Vagina (tissue), 2 donors: ENCODE measurements at regions not wholly inside any gene's neighbourhood (a gene's known extent, or its start where the extent isn't known, plus 50 kb on each side); places are given as distances from the start of the nearest gene placed in this dataset.

ENCODE experiments used
- DNase-seq, 2 donors: peaks; one replicate each; pipeline ENCODE4 v3.0.0-alpha.2; 2017; ENCODE audit errors: extremely low spot score in 2 of 2
- H3K27ac ChIP-seq: fragments of 200-600 bp; sonication (generic); one replicate; pipeline ENCODE4 v1.5.1; 2019
- H3K27me3 ChIP-seq: fragments of 200-600 bp; sonication (generic); one replicate; pipeline ENCODE4 v1.5.1; 2019
- H3K36me3 ChIP-seq, 2 donors: fragments of 200-600 bp; sonication (generic); one replicate each; pipeline ENCODE4 v1.5.1; 2017 to 2019
- H3K4me1 ChIP-seq: fragments of 200-600 bp; sonication (generic); one replicate; pipeline ENCODE4 v1.5.1; 2019
- H3K4me3 ChIP-seq, 2 donors: fragments of 200-600 bp; sonication (generic); 1 replicate in 1 of 2; 2 replicates in 1 of 2; pipeline ENCODE4 v1.5.1; 2016 to 2019
- H3K9me3 ChIP-seq: fragments of 200-600 bp; sonication (generic); one replicate; pipeline ENCODE4 v1.5.1; 2019
- CTCF ChIP-seq, 3 experiments: fragments of 450-650 bp in 2 of 3; fragments of 200-600 bp in 1 of 3; sonication (generic) in 1 of 3; IDR thresholded peaks; one replicate each; pipeline ENCODE4 v1.5.1; 2017 to 2019; ENCODE audit warnings: antibody characterized with exemption in 3 of 3, mild to moderate bottlenecking in 2 of 3, moderate library complexity in 2 of 3
- POLR2A ChIP-seq, 2 donors: fragments of 450-650 bp; IDR thresholded peaks; one replicate each; pipeline ENCODE4 v1.6.1; 2017; ENCODE audit warnings: antibody characterized with exemption in 2 of 2, mild to moderate bottlenecking in 2 of 2, moderate library complexity in 2 of 2
- POLR2AphosphoS5 ChIP-seq, 2 donors: sonication (generic); formaldehyde crosslinking; IDR thresholded peaks; one replicate each; pipeline ENCODE4 v1.9.0; 2017; ENCODE audit warnings: antibody characterized with exemption in 2 of 2, mild to moderate bottlenecking in 2 of 2, low read depth in 1 of 2; ENCODE audit not compliant: insufficient read depth in 1 of 2
- intact Hi-C: fragments of 100-400 bp; cut with DNase I; formaldehyde crosslinking; loops from one replicate; pipeline ENCODE4 v1.15.1; 2023

GRCh38 chr4:78666830-78667258 lies 109.3 kb upstream of the BMP2K start:
- Histone ChIP-seq H3K4me1 (peaks cover 15% of the 10 kb centered on the region), H3K4me3 (no peak overlapping the region), H3K36me3 (no peaks in the 10 kb centered on the region), H3K27ac (no peak overlapping the region), H3K9me3 (no peaks in the 10 kb centered on the region), H3K27me3 (no peaks in the 10 kb centered on the region)
- no peak for DNase-seq
- no peak for TF ChIP-seq CTCF (IDR thresholded peaks at IDR 0.05)
- no peak for TF ChIP-seq POLR2AphosphoS5 (IDR thresholded peaks at IDR 0.05; ENCODE audit: insufficient read depth in 1 of 2, low read depth in 1 of 2)
- TF ChIP-seq POLR2A (IDR thresholded peaks at IDR 0.05), result no peak
- intact Hi-C loops, result no loop called here

GRCh38 chr4:78667325-78667724 lies 108.8 kb upstream of the BMP2K start:
- no peaks in the 10 kb centered on the region for H3K36me3 ChIP-seq
- no peak overlapping the region for H3K27ac ChIP-seq
- intact Hi-C loops, result no loop called here
- no peak for DNase-seq
- peaks cover 10% of the 10 kb centered on the region for H3K4me1 ChIP-seq
- H3K4me3 ChIP-seq, result no peak overlapping the region
- no peaks in the 10 kb centered on the region for H3K27me3 ChIP-seq
- no peak for TF ChIP-seq POLR2A (IDR thresholded peaks at IDR 0.05)
- no peak for TF ChIP-seq POLR2AphosphoS5 (IDR thresholded peaks at IDR 0.05; ENCODE audit: insufficient read depth in 1 of 2, low read depth in 1 of 2)
- TF ChIP-seq CTCF (IDR thresholded peaks at IDR 0.05), result no peak
- H3K9me3 ChIP-seq, result no peaks in the 10 kb centered on the region

GRCh38 chr4:78667764-78668163 lies 108.4 kb upstream of the BMP2K start:
- TF ChIP-seq POLR2A (IDR thresholded peaks at IDR 0.05) (no peak), POLR2AphosphoS5 (IDR thresholded peaks at IDR 0.05; ENCODE audit: insufficient read depth in 1 of 2, low read depth in 1 of 2) (no peak), CTCF (IDR thresholded peaks at IDR 0.05) (no peak)
- intact Hi-C loops, result no loop called here
- no peaks in the 10 kb centered on the region for H3K36me3 ChIP-seq
- no peak overlapping the region for H3K27ac ChIP-seq
- peaks cover 10% of the 10 kb centered on the region for H3K4me1 ChIP-seq
- no peak for DNase-seq
- no peaks in the 10 kb centered on the region for H3K27me3 ChIP-seq
- H3K9me3 ChIP-seq, result no peaks in the 10 kb centered on the region
- no peak overlapping the region for H3K4me3 ChIP-seq

GRCh38 chr4:78669453-78669852 lies 106.7 kb upstream of the BMP2K start:
- TF ChIP-seq CTCF (IDR thresholded peaks at IDR 0.05), result no peak
- no peak for TF ChIP-seq POLR2AphosphoS5 (IDR thresholded peaks at IDR 0.05; ENCODE audit: insufficient read depth in 1 of 2, low read depth in 1 of 2)
- no peak for TF ChIP-seq POLR2A (IDR thresholded peaks at IDR 0.05)
- no peaks in the 10 kb centered on the region for H3K36me3 ChIP-seq
- H3K4me3 ChIP-seq, result no peak overlapping the region
- H3K9me3 ChIP-seq, result no peaks in the 10 kb centered on the region
- DNase-seq, result no peak
- no peak overlapping the region for H3K27ac ChIP-seq
- peaks cover 10% of the 10 kb centered on the region for H3K4me1 ChIP-seq
- no peaks in the 10 kb centered on the region for H3K27me3 ChIP-seq
- intact Hi-C loops, result no loop called here

- no peaks in the 10 kb centered on the region for H3K27me3 ChIP-seq
- no peak overlapping the region for H3K4me3 ChIP-seq
- DNase-seq, result no peak
- intact Hi-C loops, result no loop called here
- TF ChIP-seq POLR2A (IDR thresholded peaks at IDR 0.05) (no peak), POLR2AphosphoS5 (IDR thresholded peaks at IDR 0.05; ENCODE audit: insufficient read depth in 1 of 2, low read depth in 1 of 2) (no peak), CTCF (IDR thresholded peaks at IDR 0.05) (no peak)
- no peak overlapping the region for H3K27ac ChIP-seq
- H3K4me1 ChIP-seq, result peaks cover 10% of the 10 kb centered on the region
- H3K9me3 ChIP-seq, result no peaks in the 10 kb centered on the region
- H3K36me3 ChIP-seq, result no peaks in the 10 kb centered on the region
These were observed 104.0 kb upstream of the BMP2K start for GRCh38 chr4:78671903-78672815.
